Coronary artery (tissue), 2 donors: ENCODE measurements at regions not wholly inside any gene's neighbourhood (a gene's known extent, or its start where the extent isn't known, plus 50 kb on each side); places are given as distances from the start of the nearest gene placed in this dataset.

ENCODE experiments used
- DNase-seq: peaks from one replicate; pipeline ENCODE4 v3.0.0-alpha.2; 2017; ENCODE audit warnings: low spot score
- H3K27ac ChIP-seq, 2 donors: fragments of 200-600 bp; sonication (generic); one replicate each; pipeline ENCODE4 v1.5.1; 2016 to 2019
- H3K4me3 ChIP-seq: fragments of 200-600 bp; sonication (generic); 2 replicates; pipeline ENCODE4 v1.5.1; 2016; ENCODE audit warnings: mild to moderate bottlenecking, moderate library complexity
- CTCF ChIP-seq: fragments of 200-600 bp; sonication (generic); IDR thresholded peaks from one replicate; pipeline ENCODE4 v1.5.1; 2019; ENCODE audit warnings: antibody characterized with exemption

- TF ChIP-seq CTCF, result no peak
- DNase-seq, result no peak
- H3K27ac ChIP-seq, result no peak overlapping the region
Observed at GRCh38 chrX:7647831-7648230, 195.1 kb upstream of the VCX start.

DNA sequence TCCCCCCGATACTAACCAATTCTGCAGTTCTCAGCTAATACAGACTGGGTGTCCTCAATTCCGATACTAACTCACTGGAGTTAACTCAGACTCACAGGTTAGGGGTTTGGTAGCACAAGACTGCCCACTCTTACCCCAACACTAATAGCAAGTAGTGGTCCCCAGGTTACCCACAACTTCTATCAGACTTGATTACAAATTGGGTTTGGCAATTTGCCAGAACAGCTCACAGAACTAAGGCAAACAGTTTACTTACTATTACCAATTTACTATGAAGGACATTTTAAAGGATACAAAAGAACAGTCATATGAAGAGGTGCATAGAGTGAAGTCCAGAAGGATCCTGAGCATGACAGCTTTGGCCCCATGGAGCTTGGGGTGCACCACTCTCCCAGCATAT, 201.8 kb upstream of the VCX start:
- DNase-seq, result no peak
- no peak overlapping the region for H3K4me3 ChIP-seq
- TF ChIP-seq CTCF, result no peak
- H3K27ac ChIP-seq, result no peak overlapping the region

More at GRCh38 chrX:7647831-7648230, 195.1 kb upstream of the VCX start:
- no peak overlapping the region for H3K4me3 ChIP-seq

DNA sequence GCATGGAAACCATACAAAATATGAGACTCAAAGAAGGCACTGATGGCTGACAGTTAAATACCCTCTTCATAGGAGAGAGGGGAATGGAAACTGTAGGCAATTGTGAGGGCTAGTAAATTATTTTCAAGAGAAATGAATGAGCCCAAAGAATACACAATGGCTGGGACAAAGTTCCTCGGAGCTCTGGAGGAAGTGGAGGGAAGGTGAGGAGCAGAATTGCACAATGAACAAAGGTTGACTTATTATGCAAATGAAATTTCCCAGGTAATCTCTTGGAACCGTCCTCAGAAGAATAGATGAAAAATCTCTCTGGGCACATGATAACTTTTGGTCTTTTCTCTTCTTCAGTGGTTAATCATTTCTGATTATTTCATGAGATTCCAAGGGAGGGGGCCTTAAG, 202.6 kb upstream of the VCX start:
- DNase-seq, result no peak
- no peak overlapping the region for H3K4me3 ChIP-seq
- no peak for TF ChIP-seq CTCF
- no peak overlapping the region for H3K27ac ChIP-seq

- Histone ChIP-seq H3K4me3 (no peak overlapping the region), H3K27ac (no peak overlapping the region)
- DNase-seq, result no peak
- no peak for TF ChIP-seq CTCF
Observed at GRCh38 chrX:7638078-7638710, 204.8 kb upstream of the VCX start.

DNA sequence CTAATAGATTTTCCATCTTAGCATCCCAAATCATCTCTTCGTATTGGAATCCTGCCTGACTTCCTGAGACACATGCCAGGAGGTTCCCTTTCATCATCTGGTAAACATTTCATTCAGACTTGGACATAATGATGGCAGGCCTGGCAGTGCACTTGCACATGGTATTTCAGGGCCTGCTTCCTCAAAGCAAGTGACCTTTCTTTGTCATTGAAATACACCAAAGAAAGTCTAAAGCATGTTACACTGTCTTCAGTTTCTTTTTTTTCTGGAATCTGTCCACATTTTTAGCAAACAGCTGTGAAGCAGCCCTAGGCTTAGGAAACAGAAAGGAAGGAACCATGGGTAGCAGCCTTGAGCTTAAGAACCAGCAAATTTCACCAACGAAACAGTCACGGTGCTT, 205.9 kb upstream of the VCX start:
- Histone ChIP-seq H3K27ac (no peak overlapping the region), H3K4me3 (no peak overlapping the region)
- TF ChIP-seq CTCF, result no peak
- DNase-seq, result no peak

DNA sequence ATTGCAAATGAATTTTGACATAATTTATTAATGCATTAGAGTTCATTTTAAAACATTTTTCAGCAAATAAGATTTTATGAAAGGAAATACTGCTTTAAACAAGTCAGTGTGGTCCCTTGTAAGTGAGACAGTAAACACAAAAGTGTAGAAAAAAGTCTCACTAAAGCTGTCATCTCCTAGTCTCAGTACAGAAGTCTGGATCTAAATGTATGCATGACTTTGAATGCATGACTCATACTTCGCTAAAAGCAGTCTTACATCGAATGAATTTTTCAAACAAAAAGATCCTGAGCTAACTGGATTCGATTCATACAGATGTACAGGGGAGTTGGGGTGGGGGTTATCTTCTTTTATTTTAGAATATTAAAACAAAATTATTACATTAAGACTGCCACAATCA, 207.4 kb upstream of the VCX start:
- Histone ChIP-seq H3K4me3 (no peak overlapping the region), H3K27ac (no peak overlapping the region)
- no peak for DNase-seq
- TF ChIP-seq CTCF, result no peak

DNA sequence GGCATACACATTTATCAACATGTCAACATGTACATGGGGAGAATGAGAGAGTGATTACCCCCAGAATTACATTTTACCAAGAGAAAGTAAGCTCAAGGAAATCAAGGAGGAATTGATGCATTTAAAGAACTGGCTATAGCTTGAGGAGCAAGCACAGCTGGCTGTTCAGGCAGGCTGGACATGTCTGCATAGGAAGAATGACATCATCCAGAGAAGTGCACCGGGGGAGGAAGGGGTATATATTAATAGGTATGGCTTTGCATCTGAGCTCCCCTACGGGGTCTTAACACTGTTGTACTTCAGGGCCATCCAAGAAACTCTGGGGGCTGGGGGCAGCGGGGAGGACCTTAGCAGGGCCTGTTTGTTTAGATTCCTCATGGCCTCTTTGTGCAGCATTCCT, 222.4 kb upstream of the VCX start:
- DNase-seq, result no peak

More for the DNA sequence above, 222.4 kb upstream of the VCX start:
- TF ChIP-seq CTCF, result no peak
- Histone ChIP-seq H3K4me3 (no peak overlapping the region), H3K27ac (no peak overlapping the region)
